GM23248 (cell line): ENCODE measurements at regions not wholly inside any gene's neighbourhood (a gene's known extent, or its start where the extent isn't known, plus 50 kb on each side); places are given as distances from the start of the nearest gene placed in this dataset.

Source experiments
- EZH2 ChIP-seq: fragments of 200-600 bp; sonication (generic); IDR thresholded peaks from 2 replicates; pipeline ENCODE4 v1.6.1; 2018; ENCODE audit warnings: antibody characterized with exemption, mild to moderate bottlenecking; ENCODE audit not compliant: insufficient read depth, poor library complexity, severe bottlenecking
- EZH2phosphoT487 ChIP-seq: fragments of 200-600 bp; sonication (generic); IDR thresholded peaks from 2 replicates; pipeline ENCODE4 v1.6.1; 2018; ENCODE audit warnings: antibody characterized with exemption, moderate library complexity, mild to moderate bottlenecking, low read depth; ENCODE audit not compliant: insufficient read depth

DNA sequence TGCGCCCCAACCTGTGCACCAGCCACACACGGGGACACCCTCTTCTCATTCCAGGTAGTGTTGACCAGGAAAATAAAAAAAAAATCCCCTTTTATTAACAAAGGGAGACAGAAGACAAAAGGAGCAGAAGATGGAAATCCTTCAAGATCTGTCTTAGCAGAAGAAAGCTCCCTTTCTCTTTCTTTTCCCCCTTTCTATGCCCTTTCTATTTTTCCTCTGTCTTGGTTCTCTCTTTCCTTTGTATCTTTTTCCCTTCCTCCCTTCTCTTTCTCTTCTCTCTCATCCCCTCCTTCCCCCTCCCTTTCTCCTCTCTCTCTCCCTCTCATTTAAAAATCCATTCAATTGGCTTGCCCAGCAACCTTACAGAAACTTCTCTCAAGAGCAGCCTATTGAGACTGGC, 254.1 kb upstream of the ZFHX3 start:
- TF ChIP-seq EZH2 (no peak), EZH2phosphoT487 (no peak)
